GM12801 (cell line): ENCODE measurements at regions not wholly inside any gene's neighbourhood (a gene's known extent, or its start where the extent isn't known, plus 50 kb on each side); places are given as distances from the start of the nearest gene placed in this dataset.

ENCODE experiments used
- TF ChIP-seq, protein P1 (sequence below): IDR thresholded peaks from one replicate; pipeline ENCODE4 v1.5.1; 2011; ENCODE audit warnings: control low read depth; ENCODE audit not compliant: insufficient read length; ENCODE audit errors: extremely low read depth

GRCh38 chr3:20563251-20563650 lies 377.2 kb upstream of the SGO1 start:
- TF ChIP-seq, protein P1, sequence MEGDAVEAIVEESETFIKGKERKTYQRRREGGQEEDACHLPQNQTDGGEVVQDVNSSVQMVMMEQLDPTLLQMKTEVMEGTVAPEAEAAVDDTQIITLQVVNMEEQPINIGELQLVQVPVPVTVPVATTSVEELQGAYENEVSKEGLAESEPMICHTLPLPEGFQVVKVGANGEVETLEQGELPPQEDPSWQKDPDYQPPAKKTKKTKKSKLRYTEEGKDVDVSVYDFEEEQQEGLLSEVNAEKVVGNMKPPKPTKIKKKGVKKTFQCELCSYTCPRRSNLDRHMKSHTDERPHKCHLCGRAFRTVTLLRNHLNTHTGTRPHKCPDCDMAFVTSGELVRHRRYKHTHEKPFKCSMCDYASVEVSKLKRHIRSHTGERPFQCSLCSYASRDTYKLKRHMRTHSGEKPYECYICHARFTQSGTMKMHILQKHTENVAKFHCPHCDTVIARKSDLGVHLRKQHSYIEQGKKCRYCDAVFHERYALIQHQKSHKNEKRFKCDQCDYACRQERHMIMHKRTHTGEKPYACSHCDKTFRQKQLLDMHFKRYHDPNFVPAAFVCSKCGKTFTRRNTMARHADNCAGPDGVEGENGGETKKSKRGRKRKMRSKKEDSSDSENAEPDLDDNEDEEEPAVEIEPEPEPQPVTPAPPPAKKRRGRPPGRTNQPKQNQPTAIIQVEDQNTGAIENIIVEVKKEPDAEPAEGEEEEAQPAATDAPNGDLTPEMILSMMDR = no peak

DNA sequence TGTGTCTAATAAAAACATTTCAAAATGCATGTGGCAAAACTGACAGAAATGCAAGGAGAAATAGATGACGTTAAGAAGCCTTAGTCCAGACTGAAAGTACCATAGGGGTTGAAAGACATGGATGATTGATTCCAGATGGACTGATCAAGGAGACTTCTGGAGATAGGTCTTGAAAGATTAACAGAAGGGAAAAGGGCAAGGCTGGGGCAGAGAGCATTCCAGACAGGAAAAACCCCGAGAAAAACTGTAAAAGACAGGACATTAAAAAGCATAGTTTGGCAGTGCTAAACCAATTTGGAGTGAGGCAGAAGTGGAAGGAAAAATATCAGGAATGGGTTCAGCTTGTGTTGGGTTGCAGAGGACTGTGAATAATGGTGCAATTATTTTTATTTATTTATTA lies 375.2 kb upstream of the SGO1 start:
- TF ChIP-seq, protein P1 = no peak

DNA sequence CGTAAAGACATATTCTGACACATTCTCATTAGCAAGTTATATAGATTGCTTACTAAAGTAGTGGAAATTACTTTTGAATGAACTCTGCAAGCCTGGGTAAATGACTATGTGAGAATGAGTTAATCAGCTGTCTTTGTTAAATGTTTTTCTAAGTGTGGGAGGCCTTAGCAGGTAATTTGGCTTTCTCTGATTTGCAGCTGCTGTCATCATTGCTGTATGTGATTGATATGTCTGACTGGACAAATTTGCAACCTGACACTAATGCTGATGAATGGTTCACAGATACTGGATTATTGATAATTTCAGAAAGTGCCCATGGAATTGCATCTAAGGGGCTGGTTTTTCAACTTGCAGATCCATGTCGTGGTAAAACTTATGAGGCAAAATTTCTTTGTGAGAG lies 372.2 kb upstream of the SGO1 start:
- TF ChIP-seq, protein P1 = no peak

DNA sequence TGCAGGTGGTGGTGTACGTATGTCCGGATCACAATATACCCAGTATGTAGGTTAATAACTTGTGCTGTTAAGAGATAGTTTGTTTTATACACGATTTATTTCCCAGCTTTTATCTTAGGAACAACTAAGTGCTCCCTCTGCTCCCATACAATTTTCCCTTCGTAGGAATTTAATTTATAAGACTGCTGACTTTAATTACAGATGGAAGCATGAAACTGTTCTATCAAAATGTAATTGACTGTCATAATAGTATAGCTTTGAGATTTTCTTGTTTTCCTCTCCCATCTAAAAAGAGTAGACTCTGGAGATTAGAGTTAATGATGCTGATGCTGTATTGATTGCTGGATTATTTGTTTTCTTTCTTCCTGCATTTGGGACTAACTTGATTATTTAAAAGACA lies 370.7 kb upstream of the SGO1 start:
- TF ChIP-seq, protein P1 = no peak

DNA sequence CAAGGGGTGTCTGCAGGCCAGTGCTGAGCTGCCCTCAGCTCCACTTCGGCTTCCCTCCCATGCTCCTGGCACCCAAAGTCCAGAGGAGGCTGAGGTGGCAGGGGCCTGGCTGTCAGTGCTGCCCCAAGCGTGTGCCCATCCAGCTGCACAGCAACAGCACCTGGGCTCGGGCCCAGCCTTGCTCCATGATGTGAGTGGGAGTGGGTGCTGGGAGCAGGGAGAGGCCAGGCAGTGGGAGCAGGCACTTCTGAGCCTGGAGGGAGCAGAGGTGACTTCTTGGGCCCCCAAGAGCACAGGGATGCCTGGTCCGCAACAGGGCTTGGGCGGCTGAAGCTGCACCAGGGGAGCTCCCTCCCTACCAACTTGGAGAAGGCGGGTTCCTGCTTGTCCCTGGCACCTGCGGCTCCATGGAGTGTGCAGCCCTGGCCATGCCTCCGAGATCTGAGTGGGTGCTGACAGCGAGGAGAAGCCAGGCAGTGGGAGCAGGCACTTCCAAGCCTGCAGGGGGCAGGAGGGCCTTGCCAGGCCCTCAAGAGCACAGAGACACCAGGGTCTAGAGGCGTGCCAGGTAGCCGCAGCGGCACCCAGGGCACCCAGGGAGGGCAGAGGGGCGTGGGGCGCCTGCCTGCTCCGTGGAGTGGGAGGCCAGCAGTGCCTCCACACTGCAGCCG lies 366.7 kb upstream of the SGO1 start:
- TF ChIP-seq, protein P1 = no peak

- TF ChIP-seq, protein P1 = no peak
Measured at GRCh38 chr3:20546636-20547035, 360.6 kb upstream of the SGO1 start.

DNA sequence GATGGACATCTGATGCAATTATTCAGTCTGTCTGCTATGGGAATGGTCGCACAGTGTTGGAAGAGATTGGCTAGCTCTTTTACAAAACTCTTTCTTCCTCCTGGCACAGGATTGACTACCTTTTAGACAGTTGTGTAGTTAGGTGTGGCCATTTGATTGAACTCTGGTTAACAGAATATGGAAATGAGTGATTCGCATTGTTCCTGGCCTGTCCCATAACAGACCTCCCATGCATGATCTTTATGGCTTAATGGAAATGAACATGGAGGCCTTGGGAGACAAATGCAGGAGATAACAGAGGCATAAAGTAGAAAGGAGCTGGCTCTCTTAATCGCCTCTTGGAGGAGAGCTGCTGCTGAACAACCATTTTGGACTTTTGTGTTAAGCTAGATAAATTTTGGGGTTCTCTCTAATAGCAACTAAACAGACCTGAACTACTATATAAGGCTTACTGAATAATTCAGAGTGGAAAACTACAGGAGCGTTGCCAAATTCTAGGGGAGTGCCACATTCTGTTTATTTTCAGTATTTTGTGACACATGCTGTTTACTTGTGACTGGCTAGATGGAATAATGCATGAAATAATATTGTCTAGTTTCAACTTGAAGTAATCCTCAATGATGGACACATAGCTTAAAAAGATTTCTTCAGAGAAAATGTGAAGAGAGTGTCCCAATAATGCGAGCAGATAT lies 357.7 kb upstream of the SGO1 start:
- TF ChIP-seq, protein P1 = no peak
